Calu3 (cell line): ENCODE measurements at regions not wholly inside any gene's neighbourhood (a gene's known extent, or its start where the extent isn't known, plus 50 kb on each side); places are given as distances from the start of the nearest gene placed in this dataset.

Experiments used
- BruUV-seq: library from RNA; stranded (reverse); fragments of 400-500 nt; replicated peaks from 2 replicates; lab custom pipeline; 2021; lab: Mats Ljungman, UMichigan
- CTCF ChIA-PET: fragments of 300-600 bp; sonication (Branson Sonifier 250); formaldehyde crosslinking; loops from one replicate; lab custom pipeline; 2022; ENCODE audit warnings: antibody characterized with exemption; lab: Charles Lee
- DNase-seq: peaks from one replicate; pipeline ENCODE4 v3.0.0; 2022
- H3K27ac Mint-ChIP-seq: one replicate; pipeline ENCODE4 v1.8.0; 2022; ENCODE audit warnings: mixed read lengths; ENCODE audit not compliant: unreplicated experiment
- H3K27me3 Mint-ChIP-seq: one replicate; pipeline ENCODE4 v1.8.0; 2022; ENCODE audit warnings: mixed read lengths; ENCODE audit not compliant: unreplicated experiment
- H3K36me3 Mint-ChIP-seq: one replicate; pipeline ENCODE4 v1.8.0; 2022; ENCODE audit warnings: mild to moderate bottlenecking, moderate library complexity, mixed read lengths; ENCODE audit not compliant: insufficient read depth, unreplicated experiment
- H3K4me1 Mint-ChIP-seq: one replicate; pipeline ENCODE4 v1.8.0; 2022; ENCODE audit warnings: mild to moderate bottlenecking, low read depth, mixed read lengths; ENCODE audit not compliant: unreplicated experiment
- H3K4me3 Mint-ChIP-seq: one replicate; pipeline ENCODE4 v1.8.0; 2022; ENCODE audit warnings: mild to moderate bottlenecking, low read depth, moderate library complexity, mixed read lengths; ENCODE audit not compliant: unreplicated experiment
- H3K9me3 Mint-ChIP-seq: one replicate; pipeline ENCODE4 v1.8.0; 2022; ENCODE audit warnings: low read depth, mixed read lengths; ENCODE audit not compliant: unreplicated experiment
- CTCF ChIP-seq: fragments of 200-600 bp; IDR thresholded peaks from one replicate; pipeline ENCODE4 v1.8.0; 2022; ENCODE audit warnings: antibody characterized with exemption; ENCODE audit not compliant: unreplicated experiment
- intact Hi-C: fragments of 100-400 bp; cut with micrococcal nuclease; formaldehyde crosslinking; loops from one replicate; pipeline ENCODE4 v1.10.0; 2022; ENCODE audit not compliant: unreplicated experiment

- TF ChIP-seq CTCF = no peak
- H3K9me3 Mint-ChIP-seq = peaks cover 20% of the 10 kb centered on the region
- H3K4me1 Mint-ChIP-seq = no peaks in the 10 kb centered on the region
- H3K27ac Mint-ChIP-seq = no peak overlapping the region
- intact Hi-C loops = no loop called here
- no peaks in the 10 kb centered on the region for H3K36me3 Mint-ChIP-seq
- H3K27me3 Mint-ChIP-seq = no peaks in the 10 kb centered on the region
- no peak overlapping the region for H3K4me3 Mint-ChIP-seq
- no peak for DNase-seq
- no TSS peak for BruUV-seq
- CTCF ChIA-PET = interaction anchor here (0.5 kb wide), 1 partner anchor 131 kb away, joined by 4 read pairs; no protein-coding TSS in a partner anchor
These were observed 411.4 kb upstream of the SGCD start for GRCh38 chr5:155915601-155916000.

- H3K4me3 Mint-ChIP-seq = no peak overlapping the region
- no TSS peak for BruUV-seq
- no peak overlapping the region for H3K27ac Mint-ChIP-seq
- H3K9me3 Mint-ChIP-seq = peaks cover 19% of the 10 kb centered on the region
- TF ChIP-seq CTCF = no peak
- H3K36me3 Mint-ChIP-seq = no peaks in the 10 kb centered on the region
- intact Hi-C loops = no loop called here
- DNase-seq = no peak
- no peaks in the 10 kb centered on the region for H3K4me1 Mint-ChIP-seq
- H3K27me3 Mint-ChIP-seq = no peaks in the 10 kb centered on the region
- CTCF ChIA-PET = no interaction called here
These were observed 407.8 kb upstream of the SGCD start for GRCh38 chr5:155919126-155919525.

- H3K4me3 Mint-ChIP-seq = no peak overlapping the region
- TF ChIP-seq CTCF = no peak
- intact Hi-C loops = no loop called here
These were observed 407.2 kb upstream of the SGCD start for GRCh38 chr5:155919725-155920124.

GRCh38 chr5:155921621-155922020 lies 405.3 kb upstream of the SGCD start:
- Mint-ChIP-seq H3K36me3 (no peaks in the 10 kb centered on the region), H3K27me3 (no peaks in the 10 kb centered on the region), H3K9me3 (peaks cover 17% of the 10 kb centered on the region), H3K4me1 (no peaks in the 10 kb centered on the region), H3K27ac (no peak overlapping the region), H3K4me3 (no peak overlapping the region)
- CTCF ChIA-PET = no interaction called here
- intact Hi-C loops = no loop called here
- no TSS peak for BruUV-seq
- DNase-seq = no peak
- TF ChIP-seq CTCF = no peak

More at GRCh38 chr5:155919725-155920124, 407.2 kb upstream of the SGCD start:
- BruUV-seq = no TSS peak
- CTCF ChIA-PET = no interaction called here
- Mint-ChIP-seq H3K36me3 (no peaks in the 10 kb centered on the region), H3K4me1 (no peaks in the 10 kb centered on the region), H3K27ac (no peak overlapping the region), H3K9me3 (peaks cover 19% of the 10 kb centered on the region), H3K27me3 (no peaks in the 10 kb centered on the region)
- no peak for DNase-seq
